IPS-NIHi7 (cell line): ENCODE measurements at regions not wholly inside any gene's neighbourhood (a gene's known extent, or its start where the extent isn't known, plus 50 kb on each side); places are given as distances from the start of the nearest gene placed in this dataset.
"Not testable (repeated sequence)": the region's sequence is repeated elsewhere in the genome, so short reads cannot be mapped to it uniquely, and the experiment has no call there.

ENCODE experiments used
- DNase-seq: peaks from one replicate; pipeline ENCODE4 v3.0.0; 2012; ENCODE audit warnings: mixed read lengths; ENCODE audit errors: extremely low spot score

- DNase-seq, result no peak
Observed at GRCh38 chr22:34814260-34815025, 251.5 kb upstream of the ISX start.

GRCh38 chr22:34829485-34829884 lies 236.5 kb upstream of the ISX start:
- DNase-seq, result no peak

DNA sequence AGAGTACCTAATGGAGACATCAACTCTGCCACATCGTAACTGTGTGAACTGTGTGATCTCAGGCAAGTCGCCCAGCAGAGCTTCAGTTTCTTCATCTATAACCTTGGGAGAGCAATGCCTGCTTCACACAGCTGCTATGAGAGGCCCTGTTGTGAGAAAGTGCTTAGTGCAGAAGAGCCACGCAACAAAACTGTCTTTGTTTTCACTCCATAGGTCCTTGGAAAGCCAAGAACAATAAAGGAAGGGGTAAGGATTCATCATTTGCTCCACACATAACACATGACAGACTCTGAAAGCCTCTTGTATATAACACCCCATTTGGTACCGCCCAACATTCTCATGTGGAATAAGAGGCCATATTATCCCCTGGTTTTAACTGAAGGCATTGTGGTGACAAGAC lies 231.9 kb upstream of the ISX start:
- DNase-seq, result no peak

- DNase-seq, result not testable (repeated sequence)
Observed at GRCh38 chr22:34834541-34834940, 231.4 kb upstream of the ISX start.

DNA sequence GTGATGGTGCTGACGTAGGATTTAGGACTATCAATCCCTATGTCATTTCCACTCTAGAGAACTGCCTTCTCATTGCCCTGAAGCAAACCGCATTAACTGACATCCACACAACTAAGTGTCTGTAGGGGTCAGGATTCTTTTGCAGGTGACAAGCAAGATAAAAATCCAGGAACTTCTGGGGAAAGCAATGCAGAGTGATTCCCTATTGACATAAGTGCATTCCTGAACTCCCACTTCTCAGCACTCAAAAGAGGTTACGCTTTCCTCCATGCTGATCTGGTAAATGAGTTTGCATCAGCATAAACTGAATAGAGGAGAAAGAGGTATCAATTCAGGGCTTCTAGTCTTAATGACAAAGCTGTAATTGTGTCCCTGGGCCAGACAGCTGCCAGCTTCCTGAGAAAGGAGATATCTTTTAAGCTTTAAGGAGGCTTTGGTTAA lies 224.6 kb upstream of the ISX start:
- DNase-seq, result peak; percentile 48

GRCh38 chr22:34841911-34842310 lies 224.0 kb upstream of the ISX start:
- no peak for DNase-seq

DNA sequence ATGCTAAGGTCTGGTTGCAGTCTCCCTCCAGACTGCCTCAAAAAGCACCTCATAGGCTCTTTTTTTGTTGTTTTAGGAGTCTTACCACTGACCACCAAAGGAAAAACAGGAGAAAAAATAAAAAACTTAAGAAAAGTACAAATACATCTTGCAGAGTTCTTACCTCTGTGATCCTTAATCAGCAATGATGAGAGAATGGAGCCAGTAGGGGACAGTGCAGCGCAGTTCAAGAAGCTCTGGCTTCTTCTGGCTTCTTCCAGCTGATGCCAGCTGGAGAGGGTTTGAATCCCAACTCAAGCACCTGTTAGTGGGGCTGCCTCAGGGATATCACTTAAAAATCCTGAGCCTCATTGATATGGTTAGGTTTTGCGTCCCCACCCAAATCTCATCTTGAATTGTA lies 223.3 kb upstream of the ISX start:
- peak; percentile 22 for DNase-seq

- not testable (repeated sequence) for DNase-seq
Observed at GRCh38 chr22:34843743-34844142, 222.2 kb upstream of the ISX start.

GRCh38 chr22:34845391-34845790 lies 220.6 kb upstream of the ISX start:
- no peak for DNase-seq

DNA sequence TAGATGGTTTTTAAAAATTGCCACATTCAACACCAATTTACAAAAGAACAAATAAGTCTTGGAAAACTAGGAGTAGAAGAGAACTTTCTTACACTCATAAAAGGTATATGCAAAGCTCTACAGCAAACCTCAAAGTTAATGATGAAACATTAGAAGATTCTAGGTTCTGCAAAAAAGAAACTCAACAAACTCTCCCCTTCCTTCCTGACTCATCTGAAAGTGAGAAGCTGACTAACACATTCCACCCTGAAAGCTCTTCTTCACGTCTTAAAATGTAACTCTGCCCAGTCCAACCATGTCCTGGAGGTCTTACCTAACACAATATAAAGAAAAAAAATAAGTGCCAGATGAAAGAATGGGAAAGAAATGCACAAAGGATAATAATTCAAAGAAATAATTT lies 218.9 kb upstream of the ISX start:
- no peak for DNase-seq

DNA sequence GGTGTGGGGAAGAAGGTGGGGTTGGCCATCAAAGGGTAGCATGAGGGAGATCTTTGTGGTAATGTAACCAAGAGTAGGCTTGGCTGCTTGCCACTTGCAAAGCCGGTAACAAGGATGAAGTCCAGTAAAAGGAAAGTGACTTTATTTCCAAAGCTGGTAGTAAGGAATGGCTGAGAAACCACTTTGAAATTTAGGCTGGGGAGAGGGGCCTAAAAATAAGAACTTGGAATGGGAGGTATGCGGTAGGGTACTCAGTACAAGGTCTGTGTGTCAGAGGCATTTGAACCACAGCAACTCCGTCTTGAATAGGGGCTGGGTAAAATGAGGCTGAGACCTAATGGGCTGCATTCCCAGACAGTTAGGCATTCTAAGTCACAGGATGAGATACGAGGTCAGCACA lies 216.0 kb upstream of the ISX start:
- no peak for DNase-seq

- DNase-seq, result no peak
Observed at GRCh38 chr22:34851918-34852662, 213.9 kb upstream of the ISX start.

GRCh38 chr22:34855471-34855870 lies 210.5 kb upstream of the ISX start:
- no peak for DNase-seq

- DNase-seq, result no peak
Observed at GRCh38 chr22:34858066-34858465, 207.9 kb upstream of the ISX start.

- no peak for DNase-seq
Observed at GRCh38 chr22:34861787-34862186, 204.2 kb upstream of the ISX start.

DNA sequence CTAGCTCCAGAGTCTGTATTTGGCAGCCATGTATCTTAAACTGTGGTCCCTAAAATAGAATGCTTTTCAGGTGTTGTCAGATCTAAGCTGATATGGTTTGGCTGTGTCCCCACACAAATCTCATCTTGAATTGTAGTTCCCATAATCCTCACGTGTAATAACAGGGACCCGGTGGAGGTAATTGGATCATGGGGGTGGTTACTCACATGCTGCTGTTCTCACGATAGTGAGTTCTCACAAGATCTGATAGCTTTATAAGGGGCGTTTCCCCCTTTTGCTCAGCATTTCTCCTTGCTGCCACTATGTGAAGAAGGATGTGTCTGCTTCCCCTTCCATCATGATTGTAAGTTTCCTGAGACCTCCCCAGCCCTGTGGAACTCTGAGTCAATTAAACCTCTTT lies 199.9 kb upstream of the ISX start:
- no peak for DNase-seq

GRCh38 chr22:34866495-34867131 lies 199.3 kb upstream of the ISX start:
- no peak for DNase-seq

- no peak for DNase-seq
Observed at GRCh38 chr22:34877506-34877905, 188.5 kb upstream of the ISX start.

GRCh38 chr22:34878171-34878570 lies 187.8 kb upstream of the ISX start:
- DNase-seq, result no peak

DNA sequence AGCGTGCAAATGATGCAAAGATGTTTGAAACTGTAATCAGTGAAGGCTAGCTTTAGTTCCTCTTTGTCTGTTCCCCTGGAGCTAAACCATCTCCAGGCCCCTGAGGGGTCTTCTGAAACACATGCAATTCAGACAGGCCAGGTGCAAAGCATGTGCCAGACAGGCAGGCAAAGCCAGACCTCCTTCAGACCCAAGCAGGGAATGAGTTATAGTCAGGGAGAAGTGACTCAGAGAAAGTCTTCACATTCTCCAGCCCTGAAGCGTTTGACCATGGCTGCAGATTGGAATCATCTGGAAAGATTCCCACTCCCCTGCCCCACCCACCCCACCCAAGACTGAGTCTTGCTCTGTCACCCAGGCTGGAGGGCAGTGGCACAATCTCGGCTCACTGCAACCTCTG lies 187.0 kb upstream of the ISX start:
- DNase-seq, result peak; percentile 20

GRCh38 chr22:34880662-34881061 lies 185.3 kb upstream of the ISX start:
- no peak for DNase-seq

- DNase-seq, result no peak
Observed at GRCh38 chr22:34881453-34881852, 184.5 kb upstream of the ISX start.

- no peak for DNase-seq
Observed at GRCh38 chr22:34885852-34886251, 180.1 kb upstream of the ISX start.
